Gastrocnemius medialis (tissue), 4 donors: ENCODE measurements at regions not wholly inside any gene's neighbourhood (a gene's known extent, or its start where the extent isn't known, plus 50 kb on each side); places are given as distances from the start of the nearest gene placed in this dataset.

Experiments used
- CTCF ChIP-seq, 5 experiments: fragments of 450-650 bp in 3 of 5; fragments of 200-600 bp in 2 of 5; sonication (generic) in 2 of 5; IDR thresholded peaks in 4 of 5; conservative IDR thresholded peaks in 1 of 5; 1 replicate in 4 of 5; 2 replicates in 1 of 5; pipeline ENCODE4 v1.5.1; 2016 to 2019; ENCODE audit warnings: antibody characterized with exemption in 5 of 5, mild to moderate bottlenecking in 3 of 5, moderate library complexity in 3 of 5
- POLR2A ChIP-seq, 2 donors: fragments of 450-650 bp; IDR thresholded peaks; one replicate each; pipeline ENCODE4 v1.6.1; 2017; ENCODE audit warnings: antibody characterized with exemption in 2 of 2, mild to moderate bottlenecking in 2 of 2, moderate library complexity in 2 of 2

GRCh38 chr14:38412654-38413053 is 156.8 kb upstream of the CLEC14A start:
- no peak for TF ChIP-seq POLR2A (IDR thresholded peaks at IDR 0.05)
- no peak for TF ChIP-seq CTCF (IDR thresholded peaks at IDR 0.05 in 4 of 5, conservative IDR thresholded peaks at IDR 0.05 in 1 of 5)
